CD14-positive monocyte (primary cell): ENCODE measurements at regions not wholly inside any gene's neighbourhood (a gene's known extent, or its start where the extent isn't known, plus 50 kb on each side); places are given as distances from the start of the nearest gene placed in this dataset.

ENCODE experiments used
- DNase-seq, 3 donors: peaks; one replicate each; pipeline ENCODE4 v3.0.0-alpha.2; 2011 to 2022
- H2AFZ ChIP-seq: 2 replicates; pipeline ENCODE4 v1.6.0; 2012; ENCODE audit warnings: mild to moderate bottlenecking, low read depth, low read length, inconsistent platforms; ENCODE audit not compliant: insufficient read depth, poor library complexity, severe bottlenecking
- H3K27ac ChIP-seq, 2 donors: 1 replicate in 1 of 2; 2 replicates in 1 of 2; pipeline ENCODE4 v1.5.1; 2012 to 2013; ENCODE audit warnings: low read length in 2 of 2, control low read depth in 1 of 2, inconsistent platforms in 1 of 2, low read depth in 1 of 2, mild to moderate bottlenecking in 1 of 2
- H3K27me3 ChIP-seq, 2 donors: one replicate each; pipeline versions ENCODE4 v1.6.0 to v1.6.1; 2011 to 2013; ENCODE audit warnings: low read length in 2 of 2; ENCODE audit not compliant: control insufficient read depth in 2 of 2, insufficient read depth in 2 of 2
- H3K36me3 ChIP-seq, 2 donors: replicated peaks in 1 of 2; 1 replicate in 1 of 2; 2 replicates in 1 of 2; pipeline versions ENCODE4 v1.5.1 to v1.6.1; 2012 to 2013; ENCODE audit warnings: low read length in 2 of 2, control low read depth in 1 of 2, inconsistent platforms in 1 of 2, mild to moderate bottlenecking in 1 of 2; ENCODE audit not compliant: insufficient read depth in 2 of 2, control insufficient read depth in 1 of 2
- H3K4me1 ChIP-seq, 2 donors: 1 replicate in 1 of 2; 2 replicates in 1 of 2; pipeline versions ENCODE4 v1.5.1 to v1.6.1; 2012 to 2013; ENCODE audit warnings: low read length in 2 of 2, control low read depth in 1 of 2, inconsistent platforms in 1 of 2, mild to moderate bottlenecking in 1 of 2, moderate library complexity in 1 of 2; ENCODE audit not compliant: insufficient read depth in 2 of 2, control insufficient read depth in 1 of 2
- H3K4me2 ChIP-seq: replicated peaks from 2 replicates; pipeline ENCODE3; 2012; ENCODE audit warnings: low read length, moderate library complexity, mild to moderate bottlenecking; ENCODE audit not compliant: poor library complexity, severe bottlenecking; ENCODE audit errors: extremely low read depth
- H3K4me3 ChIP-seq, 3 experiments: fragments of 200-600 bp in 1 of 3; sonication (generic) in 1 of 3; replicated peaks in 1 of 3; 1 replicate in 2 of 3; 2 replicates in 1 of 3; pipeline ENCODE4 v1.5.1; 2011 to 2013; ENCODE audit warnings: low read length in 3 of 3, mild to moderate bottlenecking in 3 of 3, control low read depth in 2 of 3, low read depth in 2 of 3, inconsistent platforms in 1 of 3, moderate library complexity in 1 of 3
- H3K79me2 ChIP-seq: 2 replicates; pipeline ENCODE4 v1.6.0; 2012; ENCODE audit warnings: mild to moderate bottlenecking, control low read depth, inconsistent platforms, low read length, moderate library complexity; ENCODE audit not compliant: insufficient read depth
- H3K9ac ChIP-seq: 2 replicates; pipeline ENCODE4 v1.6.0; 2017; ENCODE audit warnings: low read length, mild to moderate bottlenecking; ENCODE audit not compliant: insufficient read depth, poor library complexity, severe bottlenecking
- H3K9me3 ChIP-seq, 2 donors: replicated peaks in 1 of 2; 1 replicate in 1 of 2; 2 replicates in 1 of 2; pipeline versions ENCODE4 v1.5.1 to v1.6.1; 2012 to 2013; ENCODE audit warnings: low read length in 2 of 2, control low read depth in 1 of 2; ENCODE audit not compliant: control insufficient read depth in 1 of 2, insufficient read depth in 1 of 2
- H4K20me1 ChIP-seq: 2 replicates; pipeline ENCODE4 v1.6.0; 2012; ENCODE audit warnings: mild to moderate bottlenecking, low read length, control low read depth, moderate library complexity; ENCODE audit not compliant: insufficient read depth
- H3K27ac Mint-ChIP-seq, 7 donors: one replicate each; pipeline ENCODE4 v1.8.0; 2020; ENCODE audit warnings: mild to moderate bottlenecking in 7 of 7, mixed read lengths in 7 of 7, moderate library complexity in 6 of 7, inconsistent platforms in 2 of 7
- H3K27me3 Mint-ChIP-seq, 3 donors: one replicate each; pipeline ENCODE4 v1.8.0; 2021 to 2022; ENCODE audit warnings: low read depth in 3 of 3, mild to moderate bottlenecking in 3 of 3, mixed read lengths in 3 of 3, moderate library complexity in 3 of 3, inconsistent platforms in 1 of 3
- H3K36me3 Mint-ChIP-seq, 2 donors: one replicate each; pipeline ENCODE4 v1.8.0; 2020; ENCODE audit warnings: mixed read lengths in 2 of 2, inconsistent platforms in 1 of 2, mild to moderate bottlenecking in 1 of 2
- H3K4me1 Mint-ChIP-seq: one replicate; pipeline ENCODE4 v1.8.0; 2020; ENCODE audit warnings: mild to moderate bottlenecking, mixed read lengths
- H3K4me3 Mint-ChIP-seq, 2 donors: one replicate each; pipeline ENCODE4 v1.8.0; 2020; ENCODE audit warnings: mild to moderate bottlenecking in 2 of 2, mixed read lengths in 2 of 2, moderate library complexity in 1 of 2
- H3K9me3 Mint-ChIP-seq, 7 donors: one replicate each; pipeline ENCODE4 v1.8.0; 2020 to 2022; ENCODE audit warnings: mixed read lengths in 7 of 7, mild to moderate bottlenecking in 6 of 7, moderate library complexity in 6 of 7, inconsistent platforms in 2 of 7
- CTCF ChIP-seq: fragments of 200-600 bp; IDR thresholded peaks from one replicate; pipeline ENCODE4 v1.8.0; 2022; ENCODE audit warnings: antibody characterized with exemption, mild to moderate bottlenecking
- WGBS: methylation state at CpG from one replicate; pipeline ENCODE4 v1.1.5; 2013; ENCODE audit warnings: missing lambda C conversion rate; ENCODE audit not compliant: insufficient coverage; 5-methylcytosine and 5-hydroxymethylcytosine counted together
- intact Hi-C, 2 donors: fragments of 100-400 bp; cut with micrococcal nuclease; formaldehyde crosslinking; loops; one replicate each; pipeline versions ENCODE4 v1.15.0 to v1.15.1; 2023

GRCh38 chr10:69734416-69734796, 67.3 kb upstream of the COL13A1 start:
- Histone ChIP-seq H3K79me2 (no peaks in the 10 kb centered on the region), H2AFZ (no peak overlapping the region), H3K27ac (no peak overlapping the region), H3K9ac (no peak overlapping the region), H3K9me3 (no peaks in the 10 kb centered on the region), H4K20me1 (no peaks in the 10 kb centered on the region), H3K27me3 (no peaks in the 10 kb centered on the region), H3K4me3 (no peak overlapping the region), H3K36me3 (no peaks in the 10 kb centered on the region), H3K4me2 (no peak overlapping the region), H3K4me1 (no peaks in the 10 kb centered on the region)
- no peaks in the 10 kb centered on the region for H3K9me3 Mint-ChIP-seq
- H3K27ac Mint-ChIP-seq, result no peak overlapping the region
- H3K27me3 Mint-ChIP-seq, result peaks cover 0 to 3% (median 1%) of the 10 kb centered on the region in 3 donors
- H3K36me3 Mint-ChIP-seq, result no peaks in the 10 kb centered on the region
- no peak for TF ChIP-seq CTCF
- no peak overlapping the region for H3K4me3 Mint-ChIP-seq
- 86% methylated on average over 4 of the region's 8 CpGs for WGBS
- intact Hi-C loops, result no loop called here
- DNase-seq, result no peak
- H3K4me1 Mint-ChIP-seq, result no peaks in the 10 kb centered on the region

- H3K9ac ChIP-seq, result no peak overlapping the region
- H3K9me3 Mint-ChIP-seq, result no peaks in the 10 kb centered on the region
- DNase-seq, result no peak
- H3K36me3 ChIP-seq, result no peaks in the 10 kb centered on the region
- no peak overlapping the region for H3K4me3 Mint-ChIP-seq
- H3K9me3 ChIP-seq, result no peaks in the 10 kb centered on the region
- no peaks in the 10 kb centered on the region for H3K27me3 ChIP-seq
- no peaks in the 10 kb centered on the region for H3K4me1 Mint-ChIP-seq
- no peaks in the 10 kb centered on the region for H3K36me3 Mint-ChIP-seq
- no peak overlapping the region for H3K27ac Mint-ChIP-seq
- 70% methylated on average over 3 of the region's 9 CpGs for WGBS
- H3K4me2 ChIP-seq, result no peak overlapping the region
- TF ChIP-seq CTCF, result no peak
- no peak overlapping the region for H2AFZ ChIP-seq
- H3K27me3 Mint-ChIP-seq, result peaks cover 0 to 3% (median 1%) of the 10 kb centered on the region in 3 donors
- intact Hi-C loops, result no loop called here
- no peaks in the 10 kb centered on the region for H4K20me1 ChIP-seq
- H3K27ac ChIP-seq, result no peak overlapping the region
- no peaks in the 10 kb centered on the region for H3K79me2 ChIP-seq
- H3K4me1 ChIP-seq, result no peaks in the 10 kb centered on the region
- H3K4me3 ChIP-seq, result no peak overlapping the region
Measured at GRCh38 chr10:69734797-69735468, 66.8 kb upstream of the COL13A1 start.
